Spleen (tissue), 11 donors: ENCODE measurements at regions not wholly inside any gene's neighbourhood (a gene's known extent, or its start where the extent isn't known, plus 50 kb on each side); places are given as distances from the start of the nearest gene placed in this dataset.

ENCODE experiments used
- DNase-seq: peaks from one replicate; pipeline ENCODE4 v3.0.0-alpha.2; 2020
- H3K27ac ChIP-seq, 8 donors: fragments of 200-600 bp; sonication (generic) in 7 of 8; 1 replicate in 4 of 8; 2 replicates in 4 of 8; pipeline versions ENCODE4 v1.5.0 to v1.8.0; 2016 to 2021; ENCODE audit warnings: inconsistent platforms in 4 of 8, mild to moderate bottlenecking in 4 of 8, moderate library complexity in 1 of 8
- H3K27me3 ChIP-seq, 7 donors: fragments of 200-600 bp; sonication (generic) in 6 of 7; replicated peaks in 1 of 7; 1 replicate in 4 of 7; 2 replicates in 3 of 7; pipeline versions ENCODE4 v1.5.0 to v1.8.0; 2016 to 2021; ENCODE audit warnings: inconsistent platforms in 3 of 7, mild to moderate bottlenecking in 1 of 7
- H3K36me3 ChIP-seq, 6 donors: fragments of 200-600 bp; sonication (generic) in 5 of 6; 1 replicate in 4 of 6; 2 replicates in 2 of 6; pipeline versions ENCODE4 v1.5.0 to v1.8.0; 2016 to 2021; ENCODE audit warnings: inconsistent platforms in 2 of 6
- H3K4me1 ChIP-seq, 6 donors: fragments of 200-600 bp; sonication (generic) in 5 of 6; 1 replicate in 3 of 6; 2 replicates in 3 of 6; pipeline versions ENCODE4 v1.5.0 to v1.8.0; 2016 to 2021; ENCODE audit warnings: inconsistent platforms in 3 of 6
- H3K4me3 ChIP-seq, 8 donors: fragments of 200-600 bp; sonication (generic) in 7 of 8; 1 replicate in 4 of 8; 2 replicates in 4 of 8; pipeline versions ENCODE4 v1.5.0 to v1.8.0; 2016 to 2021; ENCODE audit warnings: inconsistent platforms in 4 of 8, mild to moderate bottlenecking in 4 of 8, moderate library complexity in 2 of 8
- H3K9me3 ChIP-seq, 8 donors: fragments of 200-600 bp; sonication (generic) in 7 of 8; 1 replicate in 4 of 8; 2 replicates in 4 of 8; pipeline versions ENCODE4 v1.5.0 to v1.8.0; 2016 to 2021; ENCODE audit warnings: inconsistent platforms in 4 of 8
- CTCF ChIP-seq, 11 experiments: fragments of 200-600 bp in 7 of 11; fragments of 450-650 bp in 4 of 11; sonication (generic) in 4 of 11; IDR thresholded peaks in 8 of 11; conservative IDR thresholded peaks in 3 of 11; 1 replicate in 7 of 11; 2 replicates in 4 of 11; pipeline versions ENCODE4 v1.4.0 to v1.8.0; 2016 to 2021; ENCODE audit warnings: antibody characterized with exemption in 11 of 11, inconsistent platforms in 4 of 11, mild to moderate bottlenecking in 1 of 11
- POLR2A ChIP-seq, 3 donors: fragments of 450-650 bp; IDR thresholded peaks; one replicate each; pipeline ENCODE4 v1.5.1; 2017; ENCODE audit warnings: antibody characterized with exemption in 3 of 3, mild to moderate bottlenecking in 1 of 3
- POLR2AphosphoS5 ChIP-seq, 3 donors: sonication (generic); formaldehyde crosslinking; IDR thresholded peaks; one replicate each; pipeline ENCODE4 v1.5.1; 2017; ENCODE audit warnings: antibody characterized with exemption in 3 of 3
- WGBS, 5 donors: extraction: QIAGEN DNeasy Blood & Tissue Kit in 3 of 5; methylation state at CpG; one replicate each; pipeline versions ENCODE4 v1.1.5 to v1.1.7; 2013 to 2018; 5-methylcytosine and 5-hydroxymethylcytosine counted together
- intact Hi-C: fragments of 100-400 bp; cut with DNase I; formaldehyde crosslinking; loops from one replicate; pipeline ENCODE4 v1.15.0; 2023; ENCODE audit warnings: low total_unique reads
- donor health status: healthy with polysubstance abuse.
- donor health status: DM: no; HTN: no; CAD: no; lungs with moderate emphysema.
- donor health status: DM: no; HTN: no; CAD: no.
- donor health status: Bipolar disorder and iron deficiency.
- donor health status: healthy.
- donor health status: DM: no; HTN: no; CAD: no.
- donor health status: DM: yes; HTN: yes; CAD: no.

GRCh38 chr2:236830926-236831325 is 254.8 kb upstream of the COPS8 start:
- Histone ChIP-seq H3K4me1 (peaks cover 0 to 34% (median 14%) of the 10 kb centered on the region in 6 donors), H3K27me3 (peaks cover 0 to 12% (median 0%) of the 10 kb centered on the region in 7 donors), H3K27ac (no peak overlapping the region), H3K9me3 (peaks cover 0 to 10% (median 6%) of the 10 kb centered on the region in 8 donors), H3K4me3 (no peak overlapping the region), H3K36me3 (no peaks in the 10 kb centered on the region)
- intact Hi-C loops, result no loop called here
- WGBS, 5 donors, result 54 to 82% (median 70%) methylated on average over 3 of the region's 3 CpGs
- no peak for DNase-seq
- TF ChIP-seq POLR2A (IDR thresholded peaks at IDR 0.05) (no peak), POLR2AphosphoS5 (IDR thresholded peaks at IDR 0.05) (no peak)

GRCh38 chr2:236831698-236832097 is 254.0 kb upstream of the COPS8 start:
- intact Hi-C loops, result no loop called here
- 86 to 96% (median 91%) methylated on average over 6 of the region's 6 CpGs for WGBS, 5 donors

GRCh38 chr2:236833501-236834073 is 252.1 kb upstream of the COPS8 start:
- H3K27me3 ChIP-seq, result peaks cover 0 to 12% (median 0%) of the 10 kb centered on the region in 7 donors
- DNase-seq, result no peak
- H3K27ac ChIP-seq, result peak overlapping the region in 3 of 8 donors; percentile 25 to 37 (median 29)
- H3K4me3 ChIP-seq, result no peak overlapping the region
- WGBS, 5 donors, result 74 to 81% (median 78%) methylated on average over 3 of the region's 3 CpGs
- peaks cover 0 to 16% (median 0%) of the 10 kb centered on the region in 6 donors for H3K4me1 ChIP-seq
- H3K9me3 ChIP-seq, result peaks cover 0 to 12% (median 6%) of the 10 kb centered on the region in 8 donors
- intact Hi-C loops, result no loop called here
- no peaks in the 10 kb centered on the region for H3K36me3 ChIP-seq
- TF ChIP-seq CTCF (IDR thresholded peaks at IDR 0.05 in 8 of 11, conservative IDR thresholded peaks at IDR 0.05 in 3 of 11), result no peak
- TF ChIP-seq POLR2AphosphoS5 (IDR thresholded peaks at IDR 0.05), result peak in 1 of 3 donors; percentile 29
- no peak for TF ChIP-seq POLR2A (IDR thresholded peaks at IDR 0.05)

More at GRCh38 chr2:236831698-236832097, 254.0 kb upstream of the COPS8 start:
- Histone ChIP-seq H3K27ac (no peak overlapping the region), H3K36me3 (no peaks in the 10 kb centered on the region), H3K9me3 (peaks cover 0 to 12% (median 6%) of the 10 kb centered on the region in 8 donors), H3K4me1 (peaks cover 0 to 27% (median 9%) of the 10 kb centered on the region in 6 donors), H3K4me3 (no peak overlapping the region), H3K27me3 (peaks cover 0 to 12% (median 0%) of the 10 kb centered on the region in 7 donors)
- TF ChIP-seq CTCF (IDR thresholded peaks at IDR 0.05 in 8 of 11, conservative IDR thresholded peaks at IDR 0.05 in 3 of 11) (no peak), POLR2A (IDR thresholded peaks at IDR 0.05) (no peak), POLR2AphosphoS5 (IDR thresholded peaks at IDR 0.05) (no peak)
- no peak for DNase-seq

DNA sequence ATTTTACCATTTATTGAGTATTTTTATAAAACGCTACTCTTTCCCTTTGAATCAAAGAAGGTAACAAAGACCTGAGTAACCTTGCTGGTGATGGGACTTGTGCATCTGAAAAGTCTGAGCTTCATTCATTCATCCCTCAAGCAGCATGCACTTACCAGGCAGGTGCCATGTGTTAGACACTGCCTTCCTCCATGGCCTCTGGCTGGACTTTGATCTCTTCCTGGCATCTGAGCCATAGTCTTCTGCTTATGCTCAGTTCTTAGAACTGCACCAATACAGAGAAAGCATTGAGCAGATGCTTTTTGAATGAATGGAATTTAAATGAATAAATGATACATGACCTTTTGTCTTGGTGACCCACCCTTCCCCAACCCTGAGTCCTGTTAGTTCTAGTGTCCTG is 251.4 kb upstream of the COPS8 start:
- no peak overlapping the region for H3K4me3 ChIP-seq
- no peak for TF ChIP-seq POLR2A (IDR thresholded peaks at IDR 0.05)
- no peak for TF ChIP-seq CTCF (IDR thresholded peaks at IDR 0.05 in 8 of 11, conservative IDR thresholded peaks at IDR 0.05 in 3 of 11)
- no peak for TF ChIP-seq POLR2AphosphoS5 (IDR thresholded peaks at IDR 0.05)
- peaks cover 0 to 13% (median 0%) of the 10 kb centered on the region in 6 donors for H3K4me1 ChIP-seq
- DNase-seq, result no peak
- peaks cover 0 to 12% (median 0%) of the 10 kb centered on the region in 7 donors for H3K27me3 ChIP-seq
- WGBS, 5 donors, result 92 to 100% (median 94%) methylated on average over 1 of the region's 1 CpG
- peaks cover 0 to 12% (median 6%) of the 10 kb centered on the region in 8 donors for H3K9me3 ChIP-seq
- intact Hi-C loops, result no loop called here
- H3K27ac ChIP-seq, result peak overlapping the region in 4 of 8 donors; percentile 6 to 37 (median 27)
- H3K36me3 ChIP-seq, result no peaks in the 10 kb centered on the region
